ENCODE measurements at regions not wholly inside any gene's neighbourhood (a gene's known extent, or its start where the extent isn't known, plus 50 kb on each side); places are given as distances from the start of the nearest gene placed in this dataset.

DNA sequence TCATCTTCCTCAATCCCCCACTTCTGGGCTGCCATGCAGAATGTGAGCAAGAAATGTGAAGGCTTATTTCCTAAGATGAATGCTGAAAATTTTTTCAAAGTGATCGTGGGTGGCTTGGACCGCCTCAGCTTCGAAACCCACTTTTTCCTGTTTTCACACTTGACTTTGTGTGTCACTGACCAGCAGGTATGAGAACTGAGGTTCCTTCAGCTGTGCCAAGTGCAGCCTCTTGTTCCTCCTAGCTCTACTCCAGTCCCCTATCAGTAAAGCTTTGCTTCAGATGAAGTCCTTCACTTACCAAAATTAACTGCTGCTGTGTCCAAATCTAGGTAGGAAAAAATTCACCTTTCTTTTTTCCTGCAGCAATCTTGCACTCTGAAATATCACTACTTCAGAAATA lies 382.6 kb downstream of the DTWD2 start:
- no peak for FAIRE-seq

DNA sequence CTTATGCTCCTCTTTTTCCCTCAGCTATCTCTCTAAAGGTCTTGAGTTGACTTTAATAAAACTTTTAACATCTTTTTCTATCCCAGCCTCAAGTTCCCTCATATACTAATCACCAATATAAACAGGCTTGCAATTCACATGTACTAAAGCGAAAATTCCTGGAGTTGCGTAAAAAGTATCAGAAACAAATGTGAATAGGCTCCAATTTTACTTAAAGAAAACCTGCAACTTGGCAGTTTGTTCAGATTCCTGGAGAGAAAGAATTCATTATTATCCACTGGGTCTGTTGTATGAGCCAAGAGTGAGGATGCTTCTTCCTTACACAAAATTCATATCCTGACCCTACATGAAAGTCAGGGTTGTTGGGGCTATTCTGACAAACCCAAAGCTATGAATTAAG lies 384.2 kb downstream of the DTWD2 start:
- dilution Hi-C loops (cut with MboI; ENCODE audit: extremely low pct_ligation_motif_present, low sequenced_read_pairs) = no loop called here

More for the DNA sequence above, 382.6 kb downstream of the DTWD2 start:
- no peak for TF ChIP-seq EZH2 (IDR thresholded peaks at IDR 0.05; ENCODE audit: low read length)
- TF ChIP-seq, protein P1, sequence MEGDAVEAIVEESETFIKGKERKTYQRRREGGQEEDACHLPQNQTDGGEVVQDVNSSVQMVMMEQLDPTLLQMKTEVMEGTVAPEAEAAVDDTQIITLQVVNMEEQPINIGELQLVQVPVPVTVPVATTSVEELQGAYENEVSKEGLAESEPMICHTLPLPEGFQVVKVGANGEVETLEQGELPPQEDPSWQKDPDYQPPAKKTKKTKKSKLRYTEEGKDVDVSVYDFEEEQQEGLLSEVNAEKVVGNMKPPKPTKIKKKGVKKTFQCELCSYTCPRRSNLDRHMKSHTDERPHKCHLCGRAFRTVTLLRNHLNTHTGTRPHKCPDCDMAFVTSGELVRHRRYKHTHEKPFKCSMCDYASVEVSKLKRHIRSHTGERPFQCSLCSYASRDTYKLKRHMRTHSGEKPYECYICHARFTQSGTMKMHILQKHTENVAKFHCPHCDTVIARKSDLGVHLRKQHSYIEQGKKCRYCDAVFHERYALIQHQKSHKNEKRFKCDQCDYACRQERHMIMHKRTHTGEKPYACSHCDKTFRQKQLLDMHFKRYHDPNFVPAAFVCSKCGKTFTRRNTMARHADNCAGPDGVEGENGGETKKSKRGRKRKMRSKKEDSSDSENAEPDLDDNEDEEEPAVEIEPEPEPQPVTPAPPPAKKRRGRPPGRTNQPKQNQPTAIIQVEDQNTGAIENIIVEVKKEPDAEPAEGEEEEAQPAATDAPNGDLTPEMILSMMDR (optimal IDR thresholded peaks at IDR 0.05 in 1 of 3, IDR thresholded peaks at IDR 0.05 in 1 of 3, conservative IDR thresholded peaks at IDR 0.05 in 1 of 3; ENCODE audit: extremely low read depth in 1 of 3, insufficient read depth in 2 of 3, low read length in 3 of 3) = no peak
- DNase-seq (ENCODE audit: low read depth, low spot score) = no peak
- Histone ChIP-seq H3K9ac (ENCODE audit: control insufficient read depth, extremely low read depth, insufficient read depth, low read length) (no peak overlapping the region), H3K9me3 (ENCODE audit: control insufficient read depth, low read depth, low read length) (no peaks in the 10 kb centered on the region), H2AFZ (ENCODE audit: control insufficient read depth, low read length) (no peak overlapping the region), H3K36me3 (ENCODE audit: control insufficient read depth in 2 of 2, extremely low read depth in 1 of 2, insufficient read depth in 2 of 2, low read length in 2 of 2) (no peaks in the 10 kb centered on the region), H3K4me3 (ENCODE audit: control insufficient read depth in 2 of 3, extremely low read depth in 1 of 3, insufficient read depth in 2 of 3, low read depth in 1 of 3, low read length in 3 of 3) (no peak overlapping the region), H3K27ac (ENCODE audit: control insufficient read depth, insufficient read depth, low read length) (no peak overlapping the region), H3K4me1 (ENCODE audit: control insufficient read depth, extremely low read depth, insufficient read depth, low read length) (no peaks in the 10 kb centered on the region), H3K79me2 (ENCODE audit: control insufficient read depth, insufficient read depth, low read length) (no peaks in the 10 kb centered on the region), H3K9me1 (ENCODE audit: control insufficient read depth, extremely low read depth, insufficient read depth, low read length) (no peaks in the 10 kb centered on the region), H3K4me2 (ENCODE audit: control insufficient read depth, extremely low read depth, insufficient read depth, low read depth, low read length) (no peak overlapping the region), H3K27me3 (ENCODE audit: control insufficient read depth, extremely low read depth, insufficient read depth, low read length) (no peaks in the 10 kb centered on the region), H4K20me1 (ENCODE audit: control insufficient read depth, extremely low read depth, insufficient read depth, low read length) (no peaks in the 10 kb centered on the region)
- dilution Hi-C loops (cut with MboI; ENCODE audit: extremely low pct_ligation_motif_present, low sequenced_read_pairs) = no loop called here

More for the DNA sequence above, 384.2 kb downstream of the DTWD2 start:
- H3K4me1 ChIP-seq (ENCODE audit: control insufficient read depth, extremely low read depth, insufficient read depth, low read length) = no peaks in the 10 kb centered on the region
- H2AFZ ChIP-seq (ENCODE audit: control insufficient read depth, low read length) = no peak overlapping the region
- H3K27ac ChIP-seq (ENCODE audit: control insufficient read depth, insufficient read depth, low read length) = no peak overlapping the region
- TF ChIP-seq EZH2 (IDR thresholded peaks at IDR 0.05; ENCODE audit: low read length) = no peak
- TF ChIP-seq, protein P1 (optimal IDR thresholded peaks at IDR 0.05 in 1 of 3, IDR thresholded peaks at IDR 0.05 in 1 of 3, conservative IDR thresholded peaks at IDR 0.05 in 1 of 3; ENCODE audit: extremely low read depth in 1 of 3, insufficient read depth in 2 of 3, low read length in 3 of 3) = no peak
- DNase-seq (ENCODE audit: low read depth, low spot score) (no peak), FAIRE-seq (no peak)
- H3K4me3 ChIP-seq (ENCODE audit: control insufficient read depth in 2 of 3, extremely low read depth in 1 of 3, insufficient read depth in 2 of 3, low read depth in 1 of 3, low read length in 3 of 3) = no peak overlapping the region
- H3K27me3 ChIP-seq (ENCODE audit: control insufficient read depth, extremely low read depth, insufficient read depth, low read length) = no peaks in the 10 kb centered on the region
- no peak overlapping the region for H3K4me2 ChIP-seq (ENCODE audit: control insufficient read depth, extremely low read depth, insufficient read depth, low read depth, low read length)
- no peaks in the 10 kb centered on the region for H3K9me1 ChIP-seq (ENCODE audit: control insufficient read depth, extremely low read depth, insufficient read depth, low read length)
- no peaks in the 10 kb centered on the region for H4K20me1 ChIP-seq (ENCODE audit: control insufficient read depth, extremely low read depth, insufficient read depth, low read length)
- no peak overlapping the region for H3K9ac ChIP-seq (ENCODE audit: control insufficient read depth, extremely low read depth, insufficient read depth, low read length)
- H3K9me3 ChIP-seq (ENCODE audit: control insufficient read depth, low read depth, low read length) = no peaks in the 10 kb centered on the region
- H3K36me3 ChIP-seq (ENCODE audit: control insufficient read depth in 2 of 2, extremely low read depth in 1 of 2, insufficient read depth in 2 of 2, low read length in 2 of 2) = no peaks in the 10 kb centered on the region
- H3K79me2 ChIP-seq (ENCODE audit: control insufficient read depth, insufficient read depth, low read length) = no peaks in the 10 kb centered on the region

Data from keratinocyte (primary cell).